GM18498 (cell line): ENCODE measurements at regions not wholly inside any gene's neighbourhood (a gene's known extent, or its start where the extent isn't known, plus 50 kb on each side); places are given as distances from the start of the nearest gene placed in this dataset.
"Not testable (repeated sequence)": the region's sequence is repeated elsewhere in the genome, so short reads cannot be mapped to it uniquely, and the experiment has no call there.

Experiments used
- ATAC-seq: cut with Tn5 transposase; IDR thresholded peaks from one replicate; pipeline ENCODE4 v1.9.1; 2021; ENCODE audit warnings: mild to moderate bottlenecking, moderate library complexity; ENCODE audit not compliant: unreplicated experiment

DNA sequence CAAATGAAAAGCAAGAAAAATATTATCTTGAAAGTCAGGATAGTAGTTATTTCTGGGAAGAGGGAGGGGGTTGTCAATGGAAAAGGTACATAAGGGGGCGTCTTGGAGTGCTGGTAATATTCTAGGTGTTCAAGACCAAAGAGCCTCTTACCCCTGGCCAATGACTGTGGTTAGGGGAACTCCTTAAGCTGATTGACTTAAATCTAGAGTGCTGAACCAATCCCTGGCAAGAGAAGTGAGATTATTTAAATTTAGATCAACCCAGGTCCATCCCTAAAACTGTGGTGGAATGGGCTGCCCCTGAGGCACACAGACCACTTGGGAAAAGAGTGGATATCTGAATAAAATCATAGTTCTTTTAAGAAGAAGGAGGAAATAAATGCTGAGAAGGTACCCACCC is 174.1 kb downstream of the COPRS start:
- ATAC-seq = no peak

DNA sequence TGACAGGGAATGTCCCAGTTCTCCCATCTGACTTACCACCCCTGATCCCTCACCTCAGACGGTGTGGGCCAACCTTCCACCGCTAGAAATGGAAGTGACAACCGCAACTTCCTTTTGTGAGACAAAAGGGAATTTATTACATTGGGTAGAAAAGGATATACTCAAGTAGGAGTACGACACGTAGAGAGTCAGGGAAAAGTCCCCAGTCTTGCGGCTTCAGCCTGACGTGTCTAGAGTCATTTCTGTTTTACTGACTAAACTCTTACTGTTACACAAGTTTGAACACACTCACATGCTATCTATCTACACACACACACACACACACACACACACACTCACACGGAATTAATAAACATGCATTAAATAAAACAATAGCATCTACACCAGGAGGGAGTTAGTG is 178.9 kb downstream of the COPRS start:
- no peak for ATAC-seq

DNA sequence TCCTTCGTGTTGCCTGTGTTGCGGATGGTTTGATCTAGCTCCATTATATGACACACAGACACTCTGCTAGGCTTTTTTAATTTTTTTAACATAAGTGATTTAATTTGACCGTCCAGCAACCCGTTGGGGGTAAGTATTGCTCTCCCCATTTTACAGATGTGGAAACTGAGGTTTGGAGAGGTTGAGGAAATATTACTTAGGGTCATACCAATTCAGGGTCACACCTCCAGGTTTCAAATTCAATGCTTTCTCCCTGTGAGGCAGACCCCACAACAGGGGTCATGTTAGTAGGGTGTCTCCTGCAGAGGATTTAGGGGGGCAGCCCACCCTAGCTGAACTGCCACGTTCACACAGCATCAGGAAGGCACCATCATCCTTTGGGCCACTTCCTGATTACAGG is 179.4 kb downstream of the COPRS start:
- ATAC-seq = no peak

DNA sequence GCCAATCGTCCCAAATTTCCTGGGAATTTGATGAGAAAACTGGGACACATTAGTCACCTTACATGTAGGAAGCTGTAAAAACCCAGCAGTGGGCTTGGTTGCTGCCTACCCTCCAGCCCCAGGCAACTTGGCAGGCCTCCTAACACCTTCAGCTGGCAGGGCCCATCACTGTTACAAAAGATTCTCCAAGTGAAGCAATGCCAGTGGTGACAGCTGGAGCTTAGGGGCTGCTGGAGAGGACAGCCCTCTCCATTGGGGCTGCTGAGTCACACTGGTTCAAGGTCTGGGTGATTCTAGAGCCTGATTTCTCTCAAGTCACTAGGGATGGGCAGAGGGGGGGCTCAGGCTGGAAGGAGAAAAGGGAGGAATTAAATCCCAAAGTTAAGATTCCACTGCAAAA is 180.6 kb downstream of the COPRS start:
- ATAC-seq = no peak

DNA sequence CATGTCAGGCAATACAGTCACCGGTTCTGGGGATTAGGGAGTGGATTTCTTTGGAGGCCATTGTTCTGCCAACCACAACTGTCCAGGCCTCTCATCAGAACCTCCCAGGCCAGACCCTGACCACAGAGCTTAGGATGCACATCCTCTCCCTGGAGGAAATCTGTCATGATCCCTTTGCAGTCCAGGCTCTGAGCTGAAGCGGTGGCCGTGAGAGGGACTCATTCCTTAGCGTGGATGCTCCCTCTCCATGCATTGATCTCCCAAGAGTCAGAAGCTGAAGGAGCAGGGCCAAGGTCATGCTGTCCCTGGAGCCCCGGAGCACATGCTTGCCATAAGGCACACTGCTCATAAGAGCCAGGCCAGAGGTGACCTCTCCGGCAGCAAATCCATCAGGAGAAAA is 181.4 kb downstream of the COPRS start:
- no peak for ATAC-seq

DNA sequence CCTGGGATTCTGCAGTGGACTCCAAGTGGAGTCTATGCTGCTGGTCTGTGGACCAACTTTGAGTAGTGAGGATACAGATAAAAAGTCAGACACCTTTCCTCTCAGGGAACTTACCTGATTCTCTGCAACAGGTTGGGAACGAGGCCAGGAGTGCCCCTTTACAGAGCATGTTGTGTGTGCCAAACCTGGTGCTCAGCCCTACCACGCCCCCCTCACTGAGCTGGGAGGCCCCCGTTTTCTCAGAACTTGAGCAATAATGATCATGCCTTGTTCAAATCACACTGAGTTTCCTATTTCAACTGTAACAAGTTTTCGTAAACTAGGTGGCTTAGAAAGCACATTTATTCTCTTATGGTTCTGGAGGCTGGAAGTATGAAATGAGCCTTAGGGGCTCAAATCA is 182.0 kb downstream of the COPRS start:
- ATAC-seq = no peak

DNA sequence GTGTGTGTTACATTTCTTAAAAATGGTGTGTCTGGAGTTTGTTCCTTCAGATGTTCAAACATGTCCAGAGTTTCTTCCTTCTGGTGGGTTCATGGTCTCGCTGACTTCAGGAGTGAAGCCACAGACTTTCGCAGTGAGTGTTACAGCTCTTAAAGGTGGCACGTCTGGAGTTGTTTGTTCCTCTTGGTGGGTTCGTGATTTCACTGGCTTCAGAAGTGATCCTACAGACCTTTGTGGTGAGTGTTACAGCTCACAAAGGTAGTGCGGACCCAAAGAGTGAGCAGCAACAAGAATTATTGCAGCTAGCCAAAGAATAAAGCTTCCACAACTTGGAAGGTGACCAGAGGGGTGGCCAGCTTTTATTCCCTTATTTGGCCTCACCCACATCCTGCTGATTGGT is 183.7 kb downstream of the COPRS start:
- not testable (repeated sequence) for ATAC-seq

DNA sequence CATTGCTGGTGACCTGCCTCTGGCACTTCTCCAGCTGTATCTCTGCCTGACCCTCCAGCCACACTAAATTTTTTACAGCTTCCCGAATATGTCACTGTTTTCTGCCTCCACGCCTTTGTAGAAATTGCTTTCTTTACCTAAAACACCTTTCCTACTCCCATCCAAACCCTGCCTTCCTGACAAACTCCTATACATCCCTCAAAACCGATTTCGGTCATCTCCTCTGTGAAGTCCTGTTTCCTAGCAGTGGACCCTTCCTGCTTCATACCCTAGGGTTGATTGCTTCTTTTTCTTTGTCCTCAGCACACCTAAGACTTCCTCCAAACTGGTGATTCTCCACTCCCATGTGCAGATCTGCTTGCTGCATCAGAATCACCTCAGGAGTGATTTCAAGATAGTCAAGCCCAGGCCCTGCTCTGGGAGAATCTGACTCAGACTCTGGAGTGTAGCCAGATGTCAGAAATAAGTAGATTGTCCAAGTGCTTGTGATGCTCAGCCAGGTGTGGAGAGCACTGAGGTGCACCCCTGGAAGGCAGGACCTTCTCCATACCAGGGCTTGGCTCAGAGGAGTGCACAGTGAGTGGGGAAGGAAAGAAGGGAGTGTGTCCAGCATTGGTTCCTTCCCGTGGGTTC is 184.2 kb downstream of the COPRS start:
- ATAC-seq = no peak

DNA sequence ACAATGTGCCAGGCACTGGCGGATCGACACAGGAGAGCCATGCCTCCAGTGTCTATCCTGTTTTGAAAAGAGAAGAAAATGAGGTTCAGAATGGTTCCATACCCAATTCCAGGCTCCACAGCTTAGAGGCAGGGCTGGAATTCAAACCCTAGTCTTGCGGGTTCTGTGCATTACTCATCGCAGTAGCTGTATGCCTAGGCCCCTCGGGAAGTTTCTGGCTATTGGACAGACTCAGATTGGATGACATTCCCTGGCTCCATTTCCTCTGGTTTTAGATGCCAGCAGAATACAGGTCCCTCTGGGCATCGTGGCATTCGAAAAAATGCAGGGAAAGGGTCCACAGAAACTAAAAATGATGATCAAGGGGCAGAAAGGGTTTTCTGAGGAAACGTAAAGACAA is 184.7 kb downstream of the COPRS start:
- no peak for ATAC-seq

DNA sequence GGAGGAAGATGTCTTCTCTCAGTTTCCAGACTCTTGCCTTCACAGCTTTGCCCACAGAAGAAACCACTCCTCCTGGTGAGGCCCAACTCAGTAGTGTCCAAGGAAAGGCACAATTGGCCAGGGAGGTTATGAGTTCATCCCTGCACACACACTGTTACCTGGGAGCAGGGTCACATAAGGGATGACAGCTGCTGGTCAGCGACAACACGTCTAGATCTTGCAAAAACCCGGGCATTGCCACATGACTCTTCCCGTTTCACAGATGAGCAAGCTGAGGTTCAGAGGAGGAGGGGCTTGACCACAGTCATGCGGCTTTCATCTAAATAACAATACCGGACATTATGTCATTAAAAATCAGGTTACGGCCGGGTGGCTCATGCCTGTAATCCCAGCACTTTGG is 186.0 kb downstream of the COPRS start:
- ATAC-seq = no peak

DNA sequence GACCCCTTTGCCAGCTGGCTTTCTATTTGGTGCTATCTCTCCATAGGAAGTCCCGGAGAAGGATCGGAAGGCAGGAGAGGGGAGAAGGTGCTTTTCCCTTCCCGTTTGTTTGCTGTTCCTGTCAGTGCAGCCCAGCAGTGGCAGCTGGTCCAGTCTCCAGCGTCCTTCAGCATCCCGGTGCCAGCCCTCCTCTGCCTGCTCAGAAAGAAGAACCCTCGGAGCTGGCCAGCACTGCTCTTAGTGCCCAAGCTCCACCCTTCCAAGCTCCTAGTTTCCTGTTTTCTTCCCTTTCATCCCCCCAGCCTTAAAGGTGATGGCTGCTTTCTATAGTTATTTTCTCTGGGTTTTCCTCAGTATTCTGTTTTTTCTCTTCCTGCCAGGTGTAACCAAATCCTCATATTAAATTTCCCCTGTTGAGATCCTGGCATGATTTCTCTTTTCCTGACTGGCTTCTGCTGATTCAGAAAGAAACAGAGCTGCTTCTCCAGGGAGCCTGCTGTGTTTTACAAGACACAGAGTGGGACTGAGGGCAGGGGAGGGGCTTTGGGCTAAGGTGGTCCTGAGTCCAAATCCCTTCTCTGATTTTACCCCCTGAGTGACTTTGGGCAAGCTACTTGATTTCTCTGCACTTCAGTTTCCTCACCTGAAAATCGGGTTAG is 186.8 kb downstream of the COPRS start:
- no peak for ATAC-seq

DNA sequence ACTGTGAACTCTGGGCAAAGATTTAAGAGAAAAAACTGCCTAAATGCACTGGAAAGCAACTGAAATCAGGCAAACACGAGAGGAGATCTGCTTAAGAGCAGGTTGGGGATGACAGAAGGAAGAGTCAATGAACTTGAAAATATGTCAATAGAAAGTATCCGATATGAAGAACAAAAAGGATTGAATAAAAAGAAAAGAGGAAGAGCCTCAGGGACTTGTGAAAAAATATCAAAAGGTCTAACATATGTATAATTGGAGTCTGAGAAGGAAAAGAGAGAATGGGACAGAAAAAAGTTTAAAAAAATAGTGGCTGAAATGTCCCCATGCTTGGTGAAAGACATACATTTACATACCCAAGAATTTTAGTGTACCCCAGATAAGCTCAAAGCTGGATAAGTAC is 195.5 kb downstream of the COPRS start:
- no peak for ATAC-seq

DNA sequence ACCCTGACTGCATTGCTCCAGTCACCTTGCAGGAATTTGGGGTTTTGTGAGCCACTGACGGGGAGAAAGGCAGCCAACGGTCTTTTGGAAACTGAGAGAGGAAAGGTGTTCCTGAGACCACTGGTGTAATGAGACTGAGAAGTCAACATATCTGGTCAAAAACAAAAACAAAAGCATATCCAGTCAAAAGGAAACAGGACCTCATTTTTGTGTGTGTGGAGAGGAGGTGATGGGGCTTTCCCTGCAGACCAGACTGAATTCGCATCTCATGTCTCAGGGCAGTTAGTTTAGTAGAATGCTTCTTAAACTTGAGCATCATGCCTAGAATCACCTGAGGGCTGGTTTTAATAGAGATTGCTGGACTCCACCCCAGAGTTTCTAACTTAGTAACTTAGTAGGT is 198.4 kb downstream of the COPRS start:
- ATAC-seq = no peak

DNA sequence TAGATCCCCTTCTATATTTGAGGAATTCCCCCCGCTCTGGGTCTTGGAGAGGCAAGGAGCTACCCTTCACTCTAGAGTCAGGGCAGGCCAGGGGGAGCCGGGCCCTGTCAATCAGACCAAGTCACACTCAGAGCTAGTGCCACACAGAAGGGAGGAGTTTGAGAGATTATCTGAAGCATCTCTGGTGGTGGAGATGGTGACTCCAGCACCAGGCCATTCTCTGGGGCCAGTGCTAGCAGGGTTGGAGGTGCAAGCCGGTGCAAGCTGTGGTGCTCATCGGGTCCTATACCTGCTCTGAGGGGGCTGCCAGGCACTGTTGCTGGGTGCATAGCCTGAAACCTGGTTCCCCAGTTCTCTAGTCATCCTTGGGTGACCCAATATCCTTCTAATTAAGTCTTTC is 201.2 kb downstream of the COPRS start:
- ATAC-seq = no peak

DNA sequence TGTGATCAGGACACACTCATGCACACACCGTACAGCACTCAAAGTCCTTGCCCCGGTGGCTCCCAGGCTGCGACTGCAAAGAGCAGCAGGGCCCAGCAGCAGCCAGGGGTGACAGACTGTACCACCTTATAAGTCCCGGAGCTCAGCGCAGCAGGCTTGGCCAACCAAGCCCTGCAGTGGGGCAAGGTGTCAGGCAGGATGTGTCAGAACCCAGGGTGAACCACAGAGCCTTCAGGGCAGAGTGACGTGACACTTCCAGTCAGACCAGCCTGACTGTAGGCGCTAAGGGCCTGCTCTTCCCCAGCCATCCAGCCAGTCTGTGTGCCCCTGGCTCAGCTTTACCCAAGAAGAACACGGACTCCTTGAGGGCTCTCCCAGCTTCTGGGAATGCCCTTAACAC is 204.1 kb downstream of the COPRS start:
- ATAC-seq = no peak

DNA sequence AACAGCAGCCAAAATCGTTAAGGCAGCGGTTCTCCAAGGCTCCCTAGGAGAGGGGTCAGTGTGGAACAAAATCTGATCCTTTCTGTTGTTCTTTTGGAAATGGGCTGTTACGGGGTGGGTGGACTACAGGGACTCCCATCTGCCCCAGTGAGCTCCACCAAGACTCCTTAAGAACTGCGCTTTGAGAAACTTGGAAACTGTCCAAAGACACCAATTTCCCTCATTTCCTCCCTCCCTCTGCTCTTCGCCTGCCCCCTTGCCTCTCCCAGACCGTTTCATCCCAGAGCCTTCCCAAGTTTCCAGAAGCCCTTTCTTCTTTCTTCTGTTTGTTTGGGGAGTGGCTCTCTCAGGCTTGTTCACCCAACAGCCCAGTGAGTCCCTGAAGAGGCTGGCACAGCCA is 205.4 kb downstream of the COPRS start:
- no peak for ATAC-seq

DNA sequence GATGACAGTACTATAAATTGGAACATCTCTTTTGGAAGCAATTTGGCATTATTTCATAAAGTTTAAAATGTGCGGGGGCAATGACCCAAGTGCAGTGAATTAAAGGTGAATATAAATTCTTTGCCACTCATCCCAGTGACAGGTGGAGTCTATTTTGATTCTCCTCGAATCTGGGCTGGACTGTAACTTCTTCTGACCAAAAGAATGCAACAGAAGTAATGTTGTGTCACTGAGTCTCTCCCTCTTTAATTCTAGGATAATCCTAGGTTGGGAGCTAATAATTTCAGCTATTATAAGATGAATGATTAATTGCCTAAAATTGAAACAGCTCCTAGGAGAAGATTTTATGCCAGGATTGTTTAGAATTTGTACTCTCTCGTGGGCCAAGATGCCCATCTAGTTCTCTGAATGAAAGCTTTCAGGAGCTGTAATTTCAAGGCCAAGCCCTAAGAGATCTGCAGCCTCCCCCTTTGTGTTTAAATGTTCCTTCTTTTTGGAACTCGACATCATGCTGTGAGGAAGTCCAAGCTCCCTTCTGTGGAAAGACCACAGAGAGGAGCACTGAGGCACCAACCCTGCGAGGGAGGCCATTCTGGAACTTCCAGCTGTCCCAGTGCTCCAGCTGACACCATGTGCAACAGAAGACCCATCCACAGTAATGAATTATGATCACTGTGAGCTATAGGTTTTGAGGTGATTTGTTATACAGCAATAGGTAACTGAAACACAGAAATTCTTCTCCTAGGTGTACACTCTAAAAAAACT is 208.1 kb downstream of the COPRS start:
- ATAC-seq = no peak

DNA sequence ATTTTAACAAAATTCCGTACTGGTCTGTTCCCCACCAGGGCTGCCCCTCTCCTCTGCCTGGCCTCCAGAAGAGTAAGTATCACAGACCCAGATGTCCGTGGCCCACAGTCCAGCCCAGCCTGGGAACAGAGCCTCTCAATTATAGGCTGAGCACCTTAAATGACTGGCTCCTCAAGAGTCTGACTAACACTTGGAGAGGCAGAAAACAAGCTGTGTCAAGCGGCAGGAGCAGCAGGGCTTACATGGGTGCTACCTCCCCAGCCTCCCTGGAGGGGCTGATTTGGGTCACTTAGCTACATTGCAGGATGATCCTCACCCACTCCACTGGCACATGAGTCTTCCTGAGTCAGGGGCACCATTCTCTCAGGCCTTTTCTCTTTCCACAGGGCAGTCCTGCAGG is 209.7 kb downstream of the COPRS start:
- ATAC-seq = no peak

DNA sequence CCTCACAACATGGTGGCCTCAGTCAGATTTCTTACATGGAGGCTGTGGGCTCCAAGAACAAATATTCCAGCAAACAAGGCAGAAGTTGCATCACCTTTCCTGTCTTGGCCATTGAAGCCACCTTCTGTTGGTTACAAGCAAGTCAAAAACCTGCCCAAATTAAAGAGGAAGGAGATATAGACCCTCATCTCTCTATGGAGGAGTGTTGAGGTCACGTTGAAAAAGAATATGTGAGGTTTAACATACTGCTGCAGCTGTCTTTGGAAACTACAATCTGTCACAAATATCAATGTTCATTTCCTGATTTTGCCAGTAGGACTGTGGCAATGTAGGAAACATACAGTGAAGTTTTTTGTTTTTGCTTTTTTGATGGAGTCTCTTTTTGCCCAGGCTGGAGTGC is 211.4 kb downstream of the COPRS start:
- ATAC-seq = no peak

DNA sequence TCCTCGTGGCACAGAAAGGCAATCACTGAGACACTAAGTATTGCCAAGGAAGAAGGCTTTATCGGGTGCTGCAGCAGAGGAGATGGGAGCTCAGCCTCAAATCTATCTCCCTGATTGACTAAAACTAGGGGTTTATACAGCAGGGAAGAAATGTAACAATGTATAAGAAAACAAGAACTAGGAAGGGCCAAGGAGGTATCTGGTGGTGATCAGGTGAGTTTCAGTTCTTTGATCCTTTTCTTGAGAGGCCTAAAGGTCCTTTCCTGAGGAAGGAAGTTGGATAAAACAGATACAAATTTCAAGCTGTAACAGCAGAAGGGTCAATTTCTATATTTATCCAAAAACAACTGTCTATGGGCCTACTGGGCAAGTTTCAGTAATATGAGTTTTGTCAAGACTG is 212.4 kb downstream of the COPRS start:
- ATAC-seq = no peak

DNA sequence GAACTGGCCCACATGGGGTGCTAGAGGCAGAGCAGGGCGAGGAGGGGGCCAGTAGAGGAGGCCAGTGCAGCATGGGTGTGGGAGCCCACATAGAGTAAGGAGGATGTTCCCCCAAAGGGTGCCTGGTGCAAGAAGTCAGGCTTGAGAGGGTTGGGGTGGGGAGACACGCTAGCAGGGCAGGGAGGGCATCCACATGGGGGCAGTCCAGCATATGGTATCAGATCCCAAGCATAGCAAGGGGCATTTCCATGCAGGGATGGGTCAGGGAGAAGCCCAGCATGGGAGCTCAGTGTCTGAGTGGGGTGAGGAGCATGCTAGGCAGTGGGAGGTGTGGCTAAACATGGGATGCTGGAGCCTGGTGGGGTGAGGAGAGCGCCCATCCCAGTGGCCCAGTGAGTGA is 213.7 kb downstream of the COPRS start:
- ATAC-seq = no peak

DNA sequence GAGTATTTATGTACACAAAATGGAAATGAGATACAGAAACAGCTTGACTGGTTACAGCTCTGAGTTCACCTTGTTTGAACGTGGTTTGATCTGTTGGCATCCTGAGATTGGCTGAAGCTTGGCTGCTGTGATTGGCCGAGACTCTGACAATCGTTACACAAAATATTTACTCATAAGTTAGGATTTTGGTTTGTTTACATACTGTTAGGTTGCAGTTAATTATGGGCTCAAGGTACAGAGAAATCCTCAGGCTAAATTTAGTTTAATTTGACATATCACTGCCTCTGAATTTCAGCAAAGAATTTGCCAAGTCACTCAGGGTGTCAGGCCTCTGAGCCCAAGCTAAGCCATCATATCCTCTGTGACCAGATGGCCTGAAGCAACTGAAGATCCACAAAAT is 227.3 kb downstream of the COPRS start:
- no peak for ATAC-seq
